Retinal pigment epithelial cell (primary cell): ENCODE measurements at regions not wholly inside any gene's neighbourhood (a gene's known extent, or its start where the extent isn't known, plus 50 kb on each side); places are given as distances from the start of the nearest gene placed in this dataset.

ENCODE experiments used
- DNase-seq: peaks from one replicate; pipeline ENCODE4 v3.0.0-alpha.2; 2010; ENCODE audit warnings: low read depth
- H3K4me3 ChIP-seq: 2 replicates; pipeline ENCODE4 v1.5.1; 2011; ENCODE audit warnings: mild to moderate bottlenecking, low read length, control low read depth, moderate library complexity
- CTCF ChIP-seq: conservative IDR thresholded peaks from 2 replicates; pipeline ENCODE4 v1.5.1; 2011; ENCODE audit warnings: low read depth, low read length, control low read depth, inconsistent platforms

GRCh38 chr13:91178099-91178498 lies 169.4 kb upstream of the MIR17HG start:
- H3K4me3 ChIP-seq = no peak overlapping the region
- no peak for TF ChIP-seq CTCF
- DNase-seq = no peak

GRCh38 chr13:91181892-91182291 lies 165.6 kb upstream of the MIR17HG start:
- no peak for TF ChIP-seq CTCF
- no peak for DNase-seq
- H3K4me3 ChIP-seq = no peak overlapping the region

GRCh38 chr13:91184244-91184926 lies 163.1 kb upstream of the MIR17HG start:
- TF ChIP-seq CTCF = no peak

GRCh38 chr13:91185294-91185863 lies 162.1 kb upstream of the MIR17HG start:
- DNase-seq = peak; percentile 10
- no peak overlapping the region for H3K4me3 ChIP-seq
- peak; percentile 39 for TF ChIP-seq CTCF

More at GRCh38 chr13:91184244-91184926, 163.1 kb upstream of the MIR17HG start:
- DNase-seq = no peak
- no peak overlapping the region for H3K4me3 ChIP-seq

- DNase-seq = no peak
- H3K4me3 ChIP-seq = no peak overlapping the region
- TF ChIP-seq CTCF = no peak
Measured at GRCh38 chr13:91187522-91187921, 160.0 kb upstream of the MIR17HG start.

GRCh38 chr13:91189506-91189905 lies 158.0 kb upstream of the MIR17HG start:
- no peak for TF ChIP-seq CTCF
- DNase-seq = no peak
- no peak overlapping the region for H3K4me3 ChIP-seq

- H3K4me3 ChIP-seq = no peak overlapping the region
- DNase-seq = no peak
- TF ChIP-seq CTCF = no peak
Measured at GRCh38 chr13:91193358-91193757, 154.1 kb upstream of the MIR17HG start.
